Left ventricle myocardium inferior (tissue), 1 donor: ENCODE measurements at regions not wholly inside any gene's neighbourhood (a gene's known extent, or its start where the extent isn't known, plus 50 kb on each side); places are given as distances from the start of the nearest gene placed in this dataset.

ENCODE experiments used
- DNase-seq: peaks from one replicate; pipeline ENCODE4 v3.0.0-alpha.2; 2020
- H3K27ac ChIP-seq: fragments of 200-600 bp; replicated peaks from 2 replicates; pipeline ENCODE4 v1.8.0; 2021
- H3K27me3 ChIP-seq: fragments of 200-600 bp; 2 replicates; pipeline ENCODE4 v1.8.0; 2021; ENCODE audit warnings: low read depth
- H3K36me3 ChIP-seq: fragments of 200-600 bp; 2 replicates; pipeline ENCODE4 v1.8.0; 2021
- H3K4me1 ChIP-seq: fragments of 200-600 bp; 2 replicates; pipeline ENCODE4 v1.8.0; 2021
- H3K4me3 ChIP-seq: fragments of 200-600 bp; 2 replicates; pipeline ENCODE4 v1.8.0; 2021; ENCODE audit warnings: mild to moderate bottlenecking, moderate library complexity
- H3K9me3 ChIP-seq: fragments of 200-600 bp; replicated peaks from 2 replicates; pipeline ENCODE4 v1.8.0; 2021
- CTCF ChIP-seq: fragments of 200-600 bp; IDR thresholded peaks from 2 replicates; pipeline ENCODE4 v1.8.0; 2021; ENCODE audit warnings: antibody characterized with exemption, mild to moderate bottlenecking, borderline replicate concordance
- intact Hi-C: fragments of 100-400 bp; cut with micrococcal nuclease; formaldehyde crosslinking; loops from one replicate; pipeline ENCODE4 v1.11.0; 2022
- donor health status: DM: no; HTN: yes; CAD: no; lungs with severe emphysema.

- no peak for TF ChIP-seq CTCF
- intact Hi-C loops: no loop called here
- no peak overlapping the region for H3K4me3 ChIP-seq
- peaks cover 10% of the 10 kb centered on the region for H3K9me3 ChIP-seq
- DNase-seq: no peak
- no peaks in the 10 kb centered on the region for H3K4me1 ChIP-seq
- H3K27ac ChIP-seq: no peak overlapping the region
- no peaks in the 10 kb centered on the region for H3K27me3 ChIP-seq
- H3K36me3 ChIP-seq: no peaks in the 10 kb centered on the region
Observed at GRCh38 chr10:52678611-52679010, 94.0 kb downstream of the MBL2 start.

GRCh38 chr10:52679117-52679516, 93.5 kb downstream of the MBL2 start:
- DNase-seq: no peak
- intact Hi-C loops: no loop called here
- TF ChIP-seq CTCF: no peak
- H3K4me1 ChIP-seq: no peaks in the 10 kb centered on the region
- H3K9me3 ChIP-seq: peaks cover 10% of the 10 kb centered on the region
- H3K36me3 ChIP-seq: no peaks in the 10 kb centered on the region
- no peak overlapping the region for H3K4me3 ChIP-seq
- no peaks in the 10 kb centered on the region for H3K27me3 ChIP-seq
- H3K27ac ChIP-seq: no peak overlapping the region

- DNase-seq: no peak
- Histone ChIP-seq H3K9me3 (no peaks in the 10 kb centered on the region), H3K4me3 (no peak overlapping the region), H3K36me3 (no peaks in the 10 kb centered on the region), H3K27ac (no peak overlapping the region), H3K4me1 (no peaks in the 10 kb centered on the region), H3K27me3 (no peaks in the 10 kb centered on the region)
- intact Hi-C loops: no loop called here
- no peak for TF ChIP-seq CTCF
Observed at GRCh38 chr10:52682766-52683165, 89.8 kb downstream of the MBL2 start.

GRCh38 chr10:52683776-52684175, 88.8 kb downstream of the MBL2 start:
- intact Hi-C loops: no loop called here
- no peaks in the 10 kb centered on the region for H3K9me3 ChIP-seq
- no peak for TF ChIP-seq CTCF
- H3K36me3 ChIP-seq: no peaks in the 10 kb centered on the region
- H3K4me1 ChIP-seq: no peaks in the 10 kb centered on the region
- H3K27ac ChIP-seq: no peak overlapping the region
- H3K27me3 ChIP-seq: no peaks in the 10 kb centered on the region
- H3K4me3 ChIP-seq: no peak overlapping the region
- no peak for DNase-seq

GRCh38 chr10:52688899-52689298, 83.7 kb downstream of the MBL2 start:
- no peak for DNase-seq
- Histone ChIP-seq H3K4me1 (no peaks in the 10 kb centered on the region), H3K9me3 (peaks cover 16% of the 10 kb centered on the region), H3K36me3 (no peaks in the 10 kb centered on the region), H3K27me3 (no peaks in the 10 kb centered on the region), H3K4me3 (no peak overlapping the region), H3K27ac (no peak overlapping the region)
- no peak for TF ChIP-seq CTCF
- intact Hi-C loops: no loop called here

- H3K27me3 ChIP-seq: no peaks in the 10 kb centered on the region
- H3K27ac ChIP-seq: no peak overlapping the region
- peaks cover 7% of the 10 kb centered on the region for H3K9me3 ChIP-seq
- H3K36me3 ChIP-seq: no peaks in the 10 kb centered on the region
- H3K4me1 ChIP-seq: no peaks in the 10 kb centered on the region
- no peak for DNase-seq
- intact Hi-C loops: no loop called here
- H3K4me3 ChIP-seq: no peak overlapping the region
- TF ChIP-seq CTCF: no peak
Observed at GRCh38 chr10:52696232-52696631, 76.4 kb downstream of the MBL2 start.
